ENCODE measurements at regions not wholly inside any gene's neighbourhood (a gene's known extent, or its start where the extent isn't known, plus 50 kb on each side); places are given as distances from the start of the nearest gene placed in this dataset.
"Not testable (repeated sequence)": the region's sequence is repeated elsewhere in the genome, so short reads cannot be mapped to it uniquely, and the experiment has no call there.

GRCh38 chr12:46693518-46693917, 132.3 kb downstream of the SLC38A4 start:
- TF ChIP-seq CTCF (IDR thresholded peaks at IDR 0.05; ENCODE audit: low read depth, low read length) = no peak
- in situ Hi-C loops (cut with HindIII; ENCODE audit: low sequenced_read_pairs) = no loop called here
- H3K4me3 ChIP-seq (ENCODE audit: low read depth, low read length) = no peak overlapping the region
- DNase-seq (ENCODE audit: low read depth, low spot score) = no peak

GRCh38 chr12:46693034-46693433, 132.8 kb downstream of the SLC38A4 start:
- no peak for DNase-seq (ENCODE audit: low read depth, low spot score)
- in situ Hi-C loops (cut with HindIII; ENCODE audit: low sequenced_read_pairs) = no loop called here
- TF ChIP-seq CTCF (IDR thresholded peaks at IDR 0.05; ENCODE audit: low read depth, low read length) = no peak

GRCh38 chr12:46692606-46693005, 133.2 kb downstream of the SLC38A4 start:
- no peak overlapping the region for H3K4me3 ChIP-seq (ENCODE audit: low read depth, low read length)
- TF ChIP-seq CTCF (IDR thresholded peaks at IDR 0.05; ENCODE audit: low read depth, low read length) = no peak
- no peak for DNase-seq (ENCODE audit: low read depth, low spot score)
- in situ Hi-C loops (cut with HindIII; ENCODE audit: low sequenced_read_pairs) = no loop called here

More at GRCh38 chr12:46693034-46693433, 132.8 kb downstream of the SLC38A4 start:
- H3K4me3 ChIP-seq (ENCODE audit: low read depth, low read length) = no peak overlapping the region

GRCh38 chr12:46686267-46686942, 139.4 kb downstream of the SLC38A4 start:
- in situ Hi-C loops (cut with HindIII; ENCODE audit: low sequenced_read_pairs) = no loop called here
- no peak overlapping the region for H3K4me3 ChIP-seq (ENCODE audit: low read depth, low read length)
- DNase-seq (ENCODE audit: low read depth, low spot score) = no peak
- TF ChIP-seq CTCF (IDR thresholded peaks at IDR 0.05; ENCODE audit: low read depth, low read length) = no peak

- in situ Hi-C loops (cut with HindIII; ENCODE audit: low sequenced_read_pairs); H3K4me3 ChIP-seq (ENCODE audit: low read depth, low read length); DNase-seq (ENCODE audit: low read depth, low spot score): not testable (repeated sequence)
Measured at GRCh38 chr12:46684243-46684642, 141.6 kb downstream of the SLC38A4 start.

GRCh38 chr12:46682148-46682547, 143.6 kb downstream of the SLC38A4 start:
- no peak for DNase-seq (ENCODE audit: low read depth, low spot score)
- TF ChIP-seq CTCF (IDR thresholded peaks at IDR 0.05; ENCODE audit: low read depth, low read length) = no peak
- in situ Hi-C loops (cut with HindIII; ENCODE audit: low sequenced_read_pairs) = no loop called here
- H3K4me3 ChIP-seq (ENCODE audit: low read depth, low read length) = no peak overlapping the region

GRCh38 chr12:46680506-46680905, 145.3 kb downstream of the SLC38A4 start:
- no peak for TF ChIP-seq CTCF (IDR thresholded peaks at IDR 0.05; ENCODE audit: low read depth, low read length)
- no peak for DNase-seq (ENCODE audit: low read depth, low spot score)
- H3K4me3 ChIP-seq (ENCODE audit: low read depth, low read length) = no peak overlapping the region
- in situ Hi-C loops (cut with HindIII; ENCODE audit: low sequenced_read_pairs) = no loop called here

All from astrocyte of the spinal cord (primary cell).